Adrenal gland (tissue), 9 donors: ENCODE measurements at regions not wholly inside any gene's neighbourhood (a gene's known extent, or its start where the extent isn't known, plus 50 kb on each side); places are given as distances from the start of the nearest gene placed in this dataset.

Experiments
- DNase-seq, 7 donors: peaks; one replicate each; pipeline ENCODE4 v3.0.0-alpha.2; 2019 to 2020
- H3K27ac ChIP-seq, 5 donors: fragments of 200-600 bp; sonication (generic) in 4 of 5; 1 replicate in 3 of 5; 2 replicates in 2 of 5; pipeline versions ENCODE4 v1.5.1 to v1.8.0; 2016 to 2020; ENCODE audit warnings: mild to moderate bottlenecking in 1 of 5
- H3K27me3 ChIP-seq: fragments of 200-600 bp; 2 replicates; pipeline ENCODE4 v1.8.0; 2021
- H3K36me3 ChIP-seq, 2 donors: fragments of 200-600 bp; replicated peaks in 1 of 2; 1 replicate in 1 of 2; 2 replicates in 1 of 2; pipeline versions ENCODE4 v1.5.1 to v1.8.0; 2018 to 2022
- H3K4me1 ChIP-seq, 2 donors: fragments of 200-600 bp; replicated peaks in 1 of 2; 1 replicate in 1 of 2; 2 replicates in 1 of 2; pipeline versions ENCODE4 v1.5.1 to v1.8.0; 2018 to 2021
- H3K4me3 ChIP-seq, 4 donors: fragments of 200-600 bp; sonication (generic) in 3 of 4; one replicate each; pipeline ENCODE4 v1.5.1; 2016 to 2018
- H3K9me3 ChIP-seq, 3 donors: fragments of 200-600 bp; sonication (generic) in 1 of 3; replicated peaks in 1 of 3; 1 replicate in 2 of 3; 2 replicates in 1 of 3; pipeline versions ENCODE4 v1.5.1 to v1.8.0; 2016 to 2021
- POLR2A ChIP-seq, 2 donors: fragments of 450-650 bp; IDR thresholded peaks; one replicate each; pipeline ENCODE4 v1.6.1; 2017; ENCODE audit warnings: antibody characterized with exemption in 2 of 2, mild to moderate bottlenecking in 2 of 2, moderate library complexity in 1 of 2
- WGBS, 4 donors: extraction: QIAGEN DNeasy Blood & Tissue Kit in 2 of 4; methylation state at CpG; one replicate each; pipeline versions ENCODE4 v1.1.5 to v1.1.7; 2013 to 2017; 5-methylcytosine and 5-hydroxymethylcytosine counted together
- intact Hi-C, 2 donors: fragments of 100-400 bp; cut with DNase I; formaldehyde crosslinking; loops; one replicate each; pipeline versions ENCODE4 v1.14.1 to v1.15.0; 2022 to 2023
- TF ChIP-seq, protein P1 (sequence below), 6 experiments: fragments of 450-650 bp in 4 of 6; fragments of 200-600 bp in 2 of 6; sonication (generic) in 1 of 6; IDR thresholded peaks; 1 replicate in 5 of 6; 2 replicates in 1 of 6; pipeline versions ENCODE4 v1.5.1 to v1.8.0; 2016 to 2021; ENCODE audit warnings: antibody characterized with exemption in 6 of 6, mild to moderate bottlenecking in 2 of 6, moderate library complexity in 1 of 6
- donor health status: healthy with polysubstance abuse.
- donor health status: Bipolar disorder and iron deficiency.
- donor health status: DM: yes; HTN: yes; CAD: no.
- donor health status: DM: no; HTN: no; CAD: no.
- donor health status: DM: no; HTN: no; CAD: no.

DNA sequence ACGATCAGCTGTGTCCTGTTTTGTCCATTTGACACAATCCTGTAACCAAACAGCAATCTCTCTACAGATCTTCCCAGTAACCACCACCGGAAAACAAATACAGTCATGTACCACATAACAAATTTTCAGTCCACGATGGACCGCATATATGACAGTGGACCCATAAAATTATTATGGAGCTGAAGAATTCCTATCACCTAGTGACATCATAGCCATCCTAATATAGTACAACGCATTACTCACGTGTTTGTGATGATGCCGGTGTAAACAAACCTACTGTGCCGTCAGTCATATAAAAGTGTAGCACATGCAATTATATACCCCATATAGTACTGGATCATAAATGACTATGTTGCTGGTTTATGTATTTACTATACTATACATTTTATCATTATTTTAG is 133.7 kb upstream of the EDNRA start:
- Histone ChIP-seq H3K4me3 (no peak overlapping the region), H3K27me3 (no peaks in the 10 kb centered on the region), H3K4me1 (no peaks in the 10 kb centered on the region), H3K27ac (no peak overlapping the region), H3K9me3 (no peaks in the 10 kb centered on the region), H3K36me3 (no peaks in the 10 kb centered on the region)
- TF ChIP-seq POLR2A (IDR thresholded peaks at IDR 0.05) = no peak
- TF ChIP-seq, protein P1, sequence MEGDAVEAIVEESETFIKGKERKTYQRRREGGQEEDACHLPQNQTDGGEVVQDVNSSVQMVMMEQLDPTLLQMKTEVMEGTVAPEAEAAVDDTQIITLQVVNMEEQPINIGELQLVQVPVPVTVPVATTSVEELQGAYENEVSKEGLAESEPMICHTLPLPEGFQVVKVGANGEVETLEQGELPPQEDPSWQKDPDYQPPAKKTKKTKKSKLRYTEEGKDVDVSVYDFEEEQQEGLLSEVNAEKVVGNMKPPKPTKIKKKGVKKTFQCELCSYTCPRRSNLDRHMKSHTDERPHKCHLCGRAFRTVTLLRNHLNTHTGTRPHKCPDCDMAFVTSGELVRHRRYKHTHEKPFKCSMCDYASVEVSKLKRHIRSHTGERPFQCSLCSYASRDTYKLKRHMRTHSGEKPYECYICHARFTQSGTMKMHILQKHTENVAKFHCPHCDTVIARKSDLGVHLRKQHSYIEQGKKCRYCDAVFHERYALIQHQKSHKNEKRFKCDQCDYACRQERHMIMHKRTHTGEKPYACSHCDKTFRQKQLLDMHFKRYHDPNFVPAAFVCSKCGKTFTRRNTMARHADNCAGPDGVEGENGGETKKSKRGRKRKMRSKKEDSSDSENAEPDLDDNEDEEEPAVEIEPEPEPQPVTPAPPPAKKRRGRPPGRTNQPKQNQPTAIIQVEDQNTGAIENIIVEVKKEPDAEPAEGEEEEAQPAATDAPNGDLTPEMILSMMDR (IDR thresholded peaks at IDR 0.05) = no peak
- WGBS, 4 donors = 74 to 79% (median 76%) methylated on average over 8 of the region's 8 CpGs
- DNase-seq = no peak
- intact Hi-C loops = no loop called here

DNA sequence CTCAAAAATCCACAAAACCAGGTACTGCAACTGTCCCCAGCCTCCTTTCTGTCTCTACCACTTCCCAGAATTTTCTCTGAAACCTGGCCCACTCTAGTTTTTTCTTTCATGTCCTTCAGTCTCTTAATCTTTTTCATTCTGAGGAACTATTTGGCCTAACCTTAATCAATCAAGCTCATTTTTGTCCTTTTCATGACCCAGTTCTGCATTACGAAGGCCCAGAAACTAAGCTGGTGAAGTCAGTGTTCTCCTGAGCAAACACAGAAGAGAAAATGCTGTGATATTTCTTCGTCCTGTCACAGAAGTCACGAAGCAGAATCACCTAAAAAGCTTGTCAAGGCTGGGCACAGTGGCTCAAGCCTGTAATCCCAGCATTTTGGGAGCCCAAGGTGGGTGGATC is 131.7 kb upstream of the EDNRA start:
- H3K36me3 ChIP-seq = no peaks in the 10 kb centered on the region
- 27 to 37% (median 29%) methylated on average over 3 of the region's 3 CpGs for WGBS, 4 donors
- no peak for DNase-seq
- intact Hi-C loops = no loop called here
- H3K9me3 ChIP-seq = no peaks in the 10 kb centered on the region
- H3K27me3 ChIP-seq = no peaks in the 10 kb centered on the region
- TF ChIP-seq POLR2A (IDR thresholded peaks at IDR 0.05) = no peak
- TF ChIP-seq, protein P1 (IDR thresholded peaks at IDR 0.05) = no peak
- no peak overlapping the region for H3K27ac ChIP-seq
- H3K4me1 ChIP-seq = no peaks in the 10 kb centered on the region
- H3K4me3 ChIP-seq = no peak overlapping the region

DNA sequence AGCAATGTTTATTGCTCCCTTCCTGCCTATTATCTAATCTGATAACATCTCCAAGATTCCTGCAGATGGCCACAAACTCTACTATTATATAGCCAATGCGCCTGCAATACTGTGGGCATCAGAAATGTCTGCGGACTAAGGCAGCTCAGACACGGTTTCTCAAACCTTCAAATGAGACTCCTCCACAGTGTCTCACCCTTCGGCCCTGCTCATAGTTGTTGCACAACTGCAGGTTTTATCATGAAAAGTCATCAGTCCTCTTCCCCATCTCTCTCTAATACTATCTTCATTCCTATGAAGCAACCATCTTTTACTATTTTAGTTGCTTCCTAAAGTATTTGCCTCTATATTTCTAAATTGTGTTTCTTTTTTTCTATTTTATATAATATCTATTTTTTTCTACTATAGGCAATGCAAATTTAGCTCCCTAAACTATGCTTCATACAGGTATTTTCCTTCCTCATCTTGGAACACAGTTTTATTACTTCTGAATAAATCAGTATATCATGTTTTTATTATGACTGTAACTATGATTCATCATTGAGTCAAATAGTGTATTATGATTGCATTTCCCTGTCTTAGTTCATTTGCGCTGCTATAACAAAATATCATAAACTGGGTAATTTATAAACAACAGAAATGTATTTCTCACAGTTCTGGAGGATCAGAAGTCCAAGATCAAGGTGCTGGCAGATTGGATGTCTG is 129.7 kb upstream of the EDNRA start:
- no peak for DNase-seq
- Histone ChIP-seq H3K36me3 (no peaks in the 10 kb centered on the region), H3K4me3 (no peak overlapping the region), H3K27ac (no peak overlapping the region), H3K27me3 (no peaks in the 10 kb centered on the region), H3K4me1 (no peaks in the 10 kb centered on the region), H3K9me3 (no peaks in the 10 kb centered on the region)
- 86 to 93% (median 89%) methylated on average over 5 of the region's 5 CpGs for WGBS, 4 donors
- TF ChIP-seq POLR2A (IDR thresholded peaks at IDR 0.05) = no peak
- TF ChIP-seq, protein P1 (IDR thresholded peaks at IDR 0.05) = no peak
- intact Hi-C loops = no loop called here

DNA sequence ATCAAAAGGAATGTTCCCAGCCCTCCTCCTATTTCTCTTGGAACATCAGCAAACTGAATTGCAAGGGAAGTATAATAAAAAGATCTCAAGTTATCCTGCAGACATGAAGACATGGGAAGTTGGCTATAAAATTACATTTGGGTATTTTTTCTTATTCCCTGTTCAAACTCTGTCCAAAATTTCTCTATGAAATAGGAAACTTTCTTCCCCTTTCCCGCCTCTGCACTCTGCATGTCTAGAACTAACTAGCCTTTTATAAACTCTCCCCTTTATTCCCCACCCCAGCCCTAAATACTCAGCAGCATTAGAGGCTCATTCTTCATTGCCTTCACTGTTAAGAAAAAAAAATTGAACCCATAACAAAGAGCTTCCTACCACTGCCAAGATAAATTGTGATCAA is 126.7 kb upstream of the EDNRA start:
- H3K27me3 ChIP-seq = no peaks in the 10 kb centered on the region
- no peak for DNase-seq
- no peaks in the 10 kb centered on the region for H3K36me3 ChIP-seq
- H3K27ac ChIP-seq = no peak overlapping the region
- H3K9me3 ChIP-seq = no peaks in the 10 kb centered on the region
- TF ChIP-seq, protein P1 (IDR thresholded peaks at IDR 0.05) = no peak
- TF ChIP-seq POLR2A (IDR thresholded peaks at IDR 0.05) = no peak
- intact Hi-C loops = no loop called here
- H3K4me3 ChIP-seq = no peak overlapping the region
- H3K4me1 ChIP-seq = no peaks in the 10 kb centered on the region
- WGBS, 4 donors = 65 to 76% (median 69%) methylated on average over 1 of the region's 1 CpG
